HG02840 (cell line): ENCODE measurements at regions not wholly inside any gene's neighbourhood (a gene's known extent, or its start where the extent isn't known, plus 50 kb on each side); places are given as distances from the start of the nearest gene placed in this dataset.
"Not testable (repeated sequence)": the region's sequence is repeated elsewhere in the genome, so short reads cannot be mapped to it uniquely, and the experiment has no call there.

Experiments
- ATAC-seq: cut with Tn5 transposase; IDR thresholded peaks from one replicate; pipeline ENCODE4 v1.9.1; 2021; ENCODE audit warnings: mild to moderate bottlenecking, moderate library complexity, moderate number of reproducible peaks; ENCODE audit not compliant: unreplicated experiment, low FRiP score

DNA sequence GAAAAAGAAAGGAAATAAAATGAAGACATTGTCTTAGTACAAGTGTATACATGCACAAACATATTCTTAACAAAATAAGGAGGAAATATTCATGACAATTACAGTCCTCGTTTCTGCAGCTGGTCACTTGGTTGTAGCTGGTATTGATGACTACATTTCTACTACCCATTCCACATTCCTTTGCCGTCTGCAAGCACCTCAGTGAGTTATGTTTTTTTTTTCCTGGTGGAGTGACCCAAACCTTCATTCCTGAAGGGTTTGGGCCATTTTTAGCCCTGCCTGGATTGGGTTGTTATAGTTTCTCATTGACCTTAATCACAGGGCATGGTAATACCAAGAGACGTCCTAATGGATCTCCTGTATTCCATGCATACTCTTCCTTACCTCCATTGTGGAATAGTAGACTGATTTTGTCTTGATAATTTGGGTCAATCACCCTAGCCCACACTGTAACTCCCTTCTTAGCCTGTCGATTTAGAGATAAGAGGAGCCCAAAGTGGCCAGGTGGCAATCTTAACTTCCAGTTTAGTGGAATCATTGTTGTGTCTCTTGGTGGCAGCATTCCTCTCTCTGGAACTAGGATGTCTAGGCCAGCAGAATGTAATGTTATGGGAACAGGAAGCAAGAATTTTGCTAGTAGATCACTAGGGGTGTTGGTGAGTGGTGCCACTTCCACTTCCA, 86.4 kb upstream of the LCORL start:
- not testable (repeated sequence) for ATAC-seq

DNA sequence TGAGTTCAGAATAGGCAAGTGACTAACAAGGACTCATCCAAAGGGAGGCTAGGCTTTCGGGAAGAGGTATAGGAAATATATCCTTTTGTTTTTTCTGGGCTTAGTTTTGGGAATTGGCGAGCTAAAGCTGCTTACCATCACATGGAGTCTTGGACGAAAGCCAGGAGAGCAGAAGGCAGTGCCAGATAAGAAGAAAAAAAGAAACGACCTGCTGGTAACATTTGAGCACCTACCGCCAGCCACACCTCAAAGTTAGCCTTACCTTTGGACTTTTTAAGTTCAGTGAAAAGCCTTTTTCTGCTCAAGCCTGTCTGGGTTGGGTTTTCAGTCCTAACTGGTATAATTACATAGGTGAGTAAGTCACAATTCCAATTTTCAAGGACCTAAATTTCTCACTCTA, 85.1 kb upstream of the LCORL start:
- no peak for ATAC-seq

DNA sequence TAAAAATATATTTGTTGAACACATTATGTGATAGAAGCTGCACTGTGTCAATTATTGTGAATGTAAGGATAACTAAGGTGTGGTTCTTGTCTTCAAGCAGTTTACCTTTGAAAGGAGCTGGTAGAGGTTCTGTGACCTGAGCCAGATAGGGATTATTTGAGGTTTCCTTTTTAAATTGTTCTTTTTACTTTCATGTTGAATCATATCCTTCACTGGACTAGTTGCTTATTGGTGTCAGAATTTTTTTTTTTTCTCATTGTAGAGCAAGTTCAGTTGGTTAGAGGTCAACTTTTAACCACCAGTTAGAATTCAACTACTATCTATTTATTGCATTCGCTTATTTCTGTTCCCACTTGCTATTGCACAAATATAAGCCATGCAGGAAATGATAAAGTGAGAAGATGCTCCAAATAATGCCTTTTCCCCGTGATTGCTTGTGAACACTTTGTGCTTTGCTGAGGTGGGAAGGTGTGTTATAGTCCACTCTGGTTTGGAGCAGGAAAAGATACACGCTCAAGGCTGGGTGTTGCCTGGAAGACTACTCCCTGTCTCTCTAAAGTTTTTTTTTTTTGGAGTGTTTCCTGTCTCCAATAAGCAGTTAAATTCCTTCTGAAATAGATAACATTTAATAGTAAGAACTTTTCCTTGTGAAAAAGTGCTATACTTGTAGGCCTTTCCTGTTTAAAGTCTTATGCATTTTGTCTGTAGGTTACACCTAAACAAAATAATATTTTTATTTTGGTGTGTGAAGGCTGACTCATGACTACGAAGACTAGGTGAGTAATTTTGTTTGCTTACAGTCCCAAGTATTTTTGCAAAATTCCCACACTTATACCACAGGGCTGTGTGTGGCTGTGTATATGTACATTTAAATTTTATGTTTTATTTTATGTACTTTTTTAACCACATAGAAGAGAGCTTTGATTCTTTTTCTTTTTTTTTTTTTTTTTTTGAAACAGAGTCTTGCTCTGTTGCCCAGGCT, 83.8 kb upstream of the LCORL start:
- no peak for ATAC-seq

DNA sequence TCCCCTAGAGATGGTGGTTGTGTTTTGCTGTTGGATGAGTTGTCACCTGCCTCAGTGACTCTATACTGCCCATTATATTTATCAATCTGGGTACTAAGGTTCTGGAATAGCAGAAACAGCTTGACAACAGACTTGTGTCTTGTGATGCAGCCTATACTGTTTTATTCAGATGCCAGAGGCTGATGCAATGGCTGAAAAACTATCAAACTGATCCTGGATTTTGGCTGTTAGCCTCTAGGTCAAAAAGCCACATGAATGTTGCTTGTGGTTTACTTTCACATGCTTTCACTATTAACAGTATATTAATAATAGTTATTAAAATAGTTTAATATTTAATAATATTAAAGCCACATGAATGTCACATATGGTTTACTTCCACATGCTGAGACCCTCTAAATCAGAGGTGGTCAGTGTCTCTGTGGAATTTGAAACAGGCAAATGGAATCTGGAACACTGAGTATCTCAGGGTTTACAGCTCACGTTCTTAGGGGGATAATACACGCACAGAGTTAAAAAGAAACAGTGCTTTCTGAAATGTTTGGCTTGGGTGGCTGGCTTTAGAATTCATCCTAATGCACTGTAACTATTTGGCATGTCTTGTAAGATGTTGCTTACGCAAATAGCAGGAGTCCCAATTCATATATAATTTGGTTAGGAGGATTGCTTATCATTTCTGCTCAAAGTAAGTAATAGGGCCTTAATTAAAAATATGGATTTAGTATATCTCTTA, 82.5 kb upstream of the LCORL start:
- ATAC-seq: no peak

DNA sequence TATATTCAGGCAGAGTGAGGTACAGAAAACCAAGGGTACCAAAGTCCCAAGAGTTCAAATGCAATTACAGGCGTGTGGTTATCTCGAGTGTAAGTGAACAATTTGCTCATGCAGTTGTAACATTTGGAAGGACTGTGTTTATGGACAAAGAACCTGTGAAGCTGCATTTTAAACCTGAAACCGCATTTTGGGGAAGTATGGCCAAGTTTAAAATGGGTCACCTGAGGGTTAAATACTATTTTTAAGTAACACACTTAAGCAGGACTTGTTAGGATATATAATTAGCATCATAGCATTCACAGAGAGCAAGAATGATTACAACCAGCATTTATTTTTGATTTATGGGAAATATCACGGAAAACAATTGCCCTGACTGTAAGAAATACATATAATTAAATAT, 79.1 kb upstream of the LCORL start:
- no peak for ATAC-seq

DNA sequence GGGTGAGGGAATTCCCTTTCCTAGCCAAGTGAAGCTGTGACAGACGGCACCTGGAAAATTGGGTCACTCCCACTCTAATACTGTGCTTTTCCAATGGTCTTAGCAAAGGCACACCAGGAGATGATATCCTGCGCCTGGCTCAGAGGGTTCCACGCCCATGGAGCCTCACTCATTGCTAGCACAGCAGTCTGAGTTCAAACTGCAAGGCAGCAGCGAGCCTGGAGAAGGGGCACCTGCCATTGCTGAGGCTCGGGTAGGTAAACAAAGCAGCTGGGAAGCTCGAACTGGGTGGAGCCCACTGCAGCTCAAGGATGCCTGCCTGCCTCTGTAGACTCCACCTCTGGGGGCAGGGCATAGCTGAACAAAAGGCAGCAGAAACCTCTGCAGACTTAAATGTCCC, 68.9 kb upstream of the LCORL start:
- ATAC-seq: not testable (repeated sequence)

DNA sequence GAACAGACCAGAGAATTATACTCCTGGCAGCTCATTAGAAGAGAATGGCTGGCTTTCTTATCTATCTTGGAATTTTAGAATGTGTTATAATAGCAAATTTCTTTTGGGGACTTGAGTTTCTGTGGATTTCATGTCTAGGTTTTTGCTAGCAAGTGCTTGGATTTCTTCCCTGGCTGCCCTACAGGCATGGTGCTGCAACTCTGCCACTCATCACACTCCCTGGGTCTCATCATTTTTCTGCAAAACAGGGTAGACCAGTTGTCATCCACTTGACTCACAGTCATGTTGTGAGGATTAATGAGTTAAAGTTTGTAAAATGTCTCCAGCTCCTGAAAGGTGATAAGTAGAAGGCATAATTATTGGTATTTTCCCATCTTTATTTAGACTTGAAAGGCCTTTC, 60.7 kb upstream of the LCORL start:
- ATAC-seq: no peak

DNA sequence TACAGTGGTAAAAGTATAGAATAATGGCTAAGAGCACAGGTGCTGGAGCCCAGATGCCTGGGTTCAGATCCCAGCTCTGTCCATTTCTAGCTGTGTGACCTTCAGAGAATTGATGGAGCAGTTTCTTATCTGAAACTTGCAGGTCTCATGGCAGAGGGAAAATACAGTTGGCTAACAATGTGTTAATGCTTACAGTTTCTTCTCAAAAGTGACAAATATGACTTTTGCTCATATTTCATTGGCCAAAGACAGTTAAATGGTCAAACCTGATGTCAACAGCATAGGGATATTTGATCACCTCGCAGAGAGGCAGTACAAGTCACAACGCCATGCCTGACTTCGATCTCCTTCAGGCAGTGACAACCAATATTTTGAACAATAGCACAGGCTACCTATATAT, 60.2 kb upstream of the LCORL start:
- no peak for ATAC-seq

DNA sequence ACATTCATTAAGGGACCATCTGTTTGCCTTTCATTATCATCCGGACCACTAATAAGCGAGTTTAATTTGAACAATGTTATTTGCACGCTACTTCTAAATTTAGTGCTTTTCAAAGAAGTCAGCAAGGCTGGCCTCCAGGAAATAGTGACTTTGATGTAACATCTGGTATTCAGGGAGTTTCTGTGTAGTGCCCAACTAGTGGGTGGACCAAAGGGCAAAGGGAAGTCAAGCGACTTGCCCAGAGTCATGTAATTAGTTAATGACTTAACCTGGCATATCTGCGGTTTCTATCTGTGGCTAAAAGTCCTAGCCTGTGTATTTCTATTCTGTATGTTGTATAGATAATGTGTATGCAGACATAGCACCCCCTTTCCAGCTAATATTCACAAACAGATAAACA, 56.3 kb upstream of the LCORL start:
- ATAC-seq: no peak

DNA sequence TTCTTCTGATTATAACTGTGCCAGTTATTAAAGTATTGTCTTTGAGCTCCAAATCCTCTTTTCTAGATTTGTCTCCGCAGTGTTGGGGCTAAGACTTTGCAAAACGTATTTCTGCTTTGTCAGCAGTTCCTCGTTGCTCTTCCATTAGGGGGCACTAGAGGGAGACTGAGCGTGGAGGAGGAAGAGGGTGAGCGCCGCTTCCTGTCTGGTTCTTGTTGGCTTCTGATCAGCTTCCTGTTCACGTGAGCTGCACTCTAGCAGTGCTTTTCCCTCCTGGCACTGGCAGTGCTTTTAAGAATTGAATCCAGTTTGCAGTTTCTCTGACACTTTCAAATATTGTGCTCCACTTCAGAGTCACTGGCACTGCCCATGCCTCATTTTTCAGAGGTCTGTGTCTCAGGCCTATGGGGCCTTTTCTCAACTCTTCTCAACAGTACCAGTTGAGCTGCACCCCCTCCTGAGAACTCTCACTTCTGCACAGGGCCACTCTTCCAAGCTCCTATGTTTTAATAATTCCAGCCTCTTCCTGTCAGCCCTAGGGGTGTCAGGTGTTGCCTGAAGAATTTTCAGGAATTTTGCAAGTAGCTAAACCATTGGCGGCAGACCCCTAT, 54.4 kb upstream of the LCORL start:
- ATAC-seq: no peak

DNA sequence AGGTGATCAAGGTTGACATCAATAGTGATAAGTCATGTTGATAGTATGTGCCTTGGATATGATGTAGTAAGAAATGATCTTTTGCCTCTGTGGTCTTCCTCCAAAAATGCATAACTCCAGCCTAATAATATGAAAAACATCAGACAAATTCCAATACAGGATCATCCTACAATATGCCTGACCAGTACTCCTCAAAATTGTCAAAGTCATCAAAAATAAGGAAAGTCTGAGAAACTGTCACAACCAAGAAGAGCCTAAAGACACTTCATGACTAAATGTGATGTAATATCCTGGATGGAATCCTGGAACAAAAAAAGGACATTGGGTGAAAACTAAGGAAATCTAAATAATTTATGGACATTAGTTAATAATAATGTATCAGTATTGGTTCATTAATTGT, 50.3 kb upstream of the LCORL start:
- ATAC-seq: no peak
